ENCODE measurements at regions not wholly inside any gene's neighbourhood (a gene's known extent, or its start where the extent isn't known, plus 50 kb on each side); places are given as distances from the start of the nearest gene placed in this dataset.

- no peak for TF ChIP-seq POLR2A (IDR thresholded peaks at IDR 0.05; ENCODE audit: low read length)
- no peak for TF ChIP-seq GATA1 (IDR thresholded peaks at IDR 0.05; ENCODE audit: low read depth, low read length)
Measured at GRCh38 chr7:31261341-31261740, 79.2 kb downstream of the NEUROD6 start.
